ENCODE measurements at regions not wholly inside any gene's neighbourhood (a gene's known extent, or its start where the extent isn't known, plus 50 kb on each side); places are given as distances from the start of the nearest gene placed in this dataset.

DNA sequence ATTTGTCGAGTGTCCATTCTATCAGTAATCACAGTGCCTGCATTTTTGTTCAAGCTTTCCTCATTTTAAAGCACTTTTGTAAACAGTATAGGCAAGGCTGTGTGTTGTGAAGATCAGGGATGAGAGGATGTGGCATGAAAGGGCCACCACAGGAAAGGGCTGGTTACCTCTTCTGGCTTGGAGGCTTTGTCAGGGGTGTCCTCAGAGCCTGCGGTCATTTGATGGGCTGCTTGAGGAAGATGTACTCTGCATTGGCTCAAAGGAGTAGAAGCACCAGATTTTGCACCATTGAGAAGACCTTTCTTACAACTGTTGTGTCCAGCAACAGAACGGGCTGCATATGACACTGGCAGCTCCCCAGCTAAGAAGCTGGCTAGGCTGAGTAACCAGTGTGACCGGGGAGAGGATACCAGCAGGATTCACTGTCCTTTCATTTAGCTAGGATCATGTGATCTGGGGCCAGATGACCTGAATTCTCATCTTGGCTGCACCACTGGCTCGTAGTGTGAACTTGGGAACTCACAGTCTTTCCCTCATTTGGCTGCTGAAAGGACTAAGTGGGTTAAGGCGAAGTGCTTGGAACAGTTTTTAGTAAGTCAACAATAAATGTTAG is 380.2 kb downstream of the FGF9 start:
- no peak overlapping the region for H3K27ac ChIP-seq (ENCODE audit: low read depth, low read length, severe bottlenecking)
- H3K4me1 ChIP-seq (ENCODE audit: control insufficient read depth, insufficient read depth, low read length, poor library complexity, severe bottlenecking) = peaks cover 8% of the 10 kb centered on the region
- no peaks in the 10 kb centered on the region for H3K36me3 ChIP-seq (ENCODE audit: control insufficient read depth, insufficient read depth, low read length)
- whole genome bisulfite sequencing, 2 experiments (ENCODE audit: insufficient coverage in 2 of 2) = 94% methylated on average over 4 of the region's 6 CpGs
- no peak overlapping the region for H3K4me3 ChIP-seq (ENCODE audit: extremely low read depth, insufficient read depth, low read length, poor library complexity, severe bottlenecking)
- H3K9me3 ChIP-seq (ENCODE audit: control insufficient read depth, low read length) = no peaks in the 10 kb centered on the region

DNA sequence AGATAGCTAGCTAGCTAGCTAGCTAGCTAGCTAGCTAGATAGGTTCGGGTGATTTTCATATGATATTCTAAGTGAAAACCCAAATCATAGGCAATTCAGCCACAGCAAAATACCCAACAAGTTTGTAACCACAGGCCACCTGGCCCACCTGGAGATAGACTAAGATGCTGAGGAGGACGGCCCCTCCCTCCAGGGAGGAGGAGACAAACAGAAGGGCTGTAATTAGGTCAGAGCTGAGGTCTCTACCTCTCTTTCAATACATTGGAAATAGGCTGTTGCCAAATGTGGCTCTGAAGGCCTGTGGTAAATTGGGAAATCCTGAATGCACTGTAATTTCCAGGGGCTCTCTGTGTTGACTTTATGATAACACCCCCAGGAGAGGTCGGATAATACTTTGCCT is 382.2 kb downstream of the FGF9 start:
- no peaks in the 10 kb centered on the region for H3K36me3 ChIP-seq (ENCODE audit: control insufficient read depth, insufficient read depth, low read length)
- no peak overlapping the region for H3K4me3 ChIP-seq (ENCODE audit: extremely low read depth, insufficient read depth, low read length, poor library complexity, severe bottlenecking)
- 83 to 90% methylated on average over 1 to 2 of the region's 3 CpGs for WGBS, 2 experiments (ENCODE audit: insufficient coverage in 2 of 2)
- no peaks in the 10 kb centered on the region for H3K9me3 ChIP-seq (ENCODE audit: control insufficient read depth, low read length)
- no peak overlapping the region for H3K27ac ChIP-seq (ENCODE audit: low read depth, low read length, severe bottlenecking)
- H3K4me1 ChIP-seq (ENCODE audit: control insufficient read depth, insufficient read depth, low read length, poor library complexity, severe bottlenecking) = peaks cover 8% of the 10 kb centered on the region

DNA sequence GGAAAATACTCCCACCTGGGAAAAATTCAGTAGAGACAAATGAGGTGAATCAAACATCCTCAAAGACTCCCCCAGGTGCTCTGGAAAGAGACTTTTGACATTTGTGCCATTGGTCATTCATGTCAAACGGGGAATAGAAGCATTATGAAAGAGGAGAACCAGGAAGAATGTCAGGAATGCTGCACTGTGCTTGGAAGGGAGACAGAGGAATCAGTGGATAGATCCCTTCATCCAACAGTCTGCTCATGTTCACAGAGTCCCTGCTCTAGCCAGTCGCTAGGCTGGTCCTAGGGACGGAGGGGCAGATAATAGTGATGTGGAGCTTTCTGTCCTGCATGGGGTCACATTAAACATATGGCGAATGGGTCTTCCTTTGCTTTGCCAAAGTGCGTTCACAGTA is 384.4 kb downstream of the FGF9 start:
- H3K9me3 ChIP-seq (ENCODE audit: control insufficient read depth, low read length) = no peaks in the 10 kb centered on the region
- WGBS, 2 experiments (ENCODE audit: insufficient coverage in 2 of 2) = 0 to 54% methylated on average over 1 to 4 of the region's 5 CpGs
- H3K27ac ChIP-seq (ENCODE audit: low read depth, low read length, severe bottlenecking) = no peak overlapping the region
- no peak overlapping the region for H3K4me3 ChIP-seq (ENCODE audit: extremely low read depth, insufficient read depth, low read length, poor library complexity, severe bottlenecking)
- H3K36me3 ChIP-seq (ENCODE audit: control insufficient read depth, insufficient read depth, low read length) = no peaks in the 10 kb centered on the region
- peaks cover 10% of the 10 kb centered on the region for H3K4me1 ChIP-seq (ENCODE audit: control insufficient read depth, insufficient read depth, low read length, poor library complexity, severe bottlenecking)

DNA sequence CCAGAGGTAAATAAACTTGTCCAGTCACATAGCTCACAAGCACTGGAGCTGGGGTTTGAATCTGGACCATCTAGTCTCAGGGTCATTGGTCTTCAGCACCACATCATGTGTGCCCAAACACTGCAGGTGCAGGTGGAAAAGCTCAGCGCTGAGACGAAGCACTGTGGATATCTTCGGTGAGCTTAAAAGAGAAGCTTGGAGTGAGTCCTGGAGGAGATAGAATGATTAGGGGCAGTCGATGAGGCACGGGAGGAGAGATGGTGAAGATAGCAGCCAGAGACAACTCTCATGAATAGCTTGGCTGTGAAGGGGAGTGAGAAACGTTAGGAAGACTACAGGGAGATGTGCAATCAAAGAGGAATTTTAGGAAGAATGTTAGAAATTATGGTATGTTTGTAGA is 389.3 kb downstream of the FGF9 start:
- Histone ChIP-seq H3K27ac (ENCODE audit: low read depth, low read length, severe bottlenecking) (no peak overlapping the region), H3K9me3 (ENCODE audit: control insufficient read depth, low read length) (no peaks in the 10 kb centered on the region), H3K36me3 (ENCODE audit: control insufficient read depth, insufficient read depth, low read length) (no peaks in the 10 kb centered on the region), H3K4me1 (ENCODE audit: control insufficient read depth, insufficient read depth, low read length, poor library complexity, severe bottlenecking) (peaks cover 22% of the 10 kb centered on the region), H3K4me3 (ENCODE audit: extremely low read depth, insufficient read depth, low read length, poor library complexity, severe bottlenecking) (no peak overlapping the region)
- WGBS, 2 experiments (ENCODE audit: insufficient coverage in 2 of 2) = 82 to 83% methylated on average over 6 of the region's 6 CpGs

DNA sequence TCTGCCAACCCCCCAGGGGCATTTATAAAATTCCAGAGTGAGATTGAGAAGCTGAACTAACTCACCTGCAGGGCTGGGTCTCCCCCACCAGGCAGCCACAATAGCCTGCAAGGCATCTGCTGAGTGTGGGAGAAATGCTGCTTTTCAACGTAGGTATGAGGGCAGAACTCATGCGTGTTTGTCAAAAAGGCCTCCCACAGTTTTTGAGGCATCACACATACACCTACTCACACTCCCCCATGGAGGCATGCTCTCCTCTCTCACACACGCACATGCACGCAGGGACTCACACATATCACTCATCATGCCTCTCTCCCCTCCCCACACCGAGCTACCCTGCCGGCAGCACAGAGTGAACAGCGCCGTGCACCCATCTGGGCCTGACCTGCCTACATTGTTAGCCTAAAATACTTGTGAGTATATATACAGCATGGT is 390.5 kb downstream of the FGF9 start:
- Histone ChIP-seq H3K4me3 (ENCODE audit: extremely low read depth, insufficient read depth, low read length, poor library complexity, severe bottlenecking) (no peak overlapping the region), H3K4me1 (ENCODE audit: control insufficient read depth, insufficient read depth, low read length, poor library complexity, severe bottlenecking) (peaks cover 23% of the 10 kb centered on the region), H3K27ac (ENCODE audit: low read depth, low read length, severe bottlenecking) (no peak overlapping the region), H3K36me3 (ENCODE audit: control insufficient read depth, insufficient read depth, low read length) (no peaks in the 10 kb centered on the region), H3K9me3 (ENCODE audit: control insufficient read depth, low read length) (no peaks in the 10 kb centered on the region)
- 61 to 80% methylated on average over 3 to 4 of the region's 8 CpGs for WGBS, 2 experiments (ENCODE audit: insufficient coverage in 2 of 2)

GRCh38 chr13:22061806-22062391 is 391.0 kb downstream of the FGF9 start:
- H3K9me3 ChIP-seq (ENCODE audit: control insufficient read depth, low read length) = no peaks in the 10 kb centered on the region
- H3K36me3 ChIP-seq (ENCODE audit: control insufficient read depth, insufficient read depth, low read length) = no peaks in the 10 kb centered on the region
- peaks cover 23% of the 10 kb centered on the region for H3K4me1 ChIP-seq (ENCODE audit: control insufficient read depth, insufficient read depth, low read length, poor library complexity, severe bottlenecking)
- H3K27ac ChIP-seq (ENCODE audit: low read depth, low read length, severe bottlenecking) = no peak overlapping the region
- WGBS, 2 experiments (ENCODE audit: insufficient coverage in 2 of 2) = 75 to 94% methylated on average over 2 of the region's 7 CpGs
- H3K4me3 ChIP-seq (ENCODE audit: extremely low read depth, insufficient read depth, low read length, poor library complexity, severe bottlenecking) = no peak overlapping the region

- no peaks in the 10 kb centered on the region for H3K36me3 ChIP-seq (ENCODE audit: control insufficient read depth, insufficient read depth, low read length)
- H3K27ac ChIP-seq (ENCODE audit: low read depth, low read length, severe bottlenecking) = no peak overlapping the region
- 81 to 82% methylated on average over 3 to 7 of the region's 8 CpGs for WGBS, 2 experiments (ENCODE audit: insufficient coverage in 2 of 2)
- H3K9me3 ChIP-seq (ENCODE audit: control insufficient read depth, low read length) = no peaks in the 10 kb centered on the region
- peaks cover 23% of the 10 kb centered on the region for H3K4me1 ChIP-seq (ENCODE audit: control insufficient read depth, insufficient read depth, low read length, poor library complexity, severe bottlenecking)
- no peak overlapping the region for H3K4me3 ChIP-seq (ENCODE audit: extremely low read depth, insufficient read depth, low read length, poor library complexity, severe bottlenecking)
Observed at GRCh38 chr13:22062478-22063205, 391.8 kb downstream of the FGF9 start.

- Histone ChIP-seq H3K4me3 (ENCODE audit: extremely low read depth, insufficient read depth, low read length, poor library complexity, severe bottlenecking) (no peak overlapping the region), H3K27ac (ENCODE audit: low read depth, low read length, severe bottlenecking) (no peak overlapping the region), H3K4me1 (ENCODE audit: control insufficient read depth, insufficient read depth, low read length, poor library complexity, severe bottlenecking) (peaks cover 23% of the 10 kb centered on the region), H3K9me3 (ENCODE audit: control insufficient read depth, low read length) (no peaks in the 10 kb centered on the region), H3K36me3 (ENCODE audit: control insufficient read depth, insufficient read depth, low read length) (no peaks in the 10 kb centered on the region)
- 92 to 97% methylated on average over 21 to 22 of the region's 23 CpGs for WGBS, 2 experiments (ENCODE audit: insufficient coverage in 2 of 2)
Observed at GRCh38 chr13:22063416-22064124, 392.7 kb downstream of the FGF9 start.

DNA sequence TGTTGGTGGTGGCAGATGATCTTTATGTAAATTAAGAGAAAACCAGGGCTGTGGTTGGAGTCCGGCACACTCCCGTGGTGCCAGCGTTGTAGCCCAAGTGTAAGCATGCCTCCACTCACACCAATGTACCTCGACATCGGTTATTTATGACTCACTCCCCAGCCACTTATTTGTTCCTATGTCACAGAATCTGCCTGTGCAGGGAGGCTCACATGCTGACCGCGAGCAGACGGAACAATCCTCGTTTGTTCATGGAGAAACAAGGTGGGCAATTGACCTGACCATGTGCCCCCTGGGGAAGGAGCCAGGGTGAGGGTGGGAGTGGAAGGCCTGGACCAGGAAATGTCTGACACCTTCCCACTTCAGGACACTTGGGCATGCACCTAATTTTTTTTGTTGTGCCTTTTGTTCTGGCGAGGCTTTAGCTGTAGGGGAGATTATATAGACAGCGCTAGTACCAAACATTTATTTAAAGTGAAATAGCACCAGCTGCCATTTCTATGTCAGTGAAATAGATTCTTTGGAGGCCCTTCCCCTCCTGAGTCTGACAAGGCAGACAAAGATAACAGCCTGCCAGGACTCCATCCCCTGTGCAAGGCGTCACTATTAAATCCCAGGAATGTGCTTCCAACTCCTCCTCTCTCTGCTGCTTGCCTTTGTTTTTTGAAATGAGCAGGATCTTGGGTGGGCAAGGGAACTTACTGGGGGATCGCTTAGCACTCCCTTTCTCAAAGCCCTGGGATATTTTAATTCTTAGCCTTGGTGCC is 394.2 kb downstream of the FGF9 start:
- WGBS, 2 experiments (ENCODE audit: insufficient coverage in 2 of 2) = 76 to 86% methylated on average over 6 to 9 of the region's 13 CpGs
- Histone ChIP-seq H3K36me3 (ENCODE audit: control insufficient read depth, insufficient read depth, low read length) (no peaks in the 10 kb centered on the region), H3K4me3 (ENCODE audit: extremely low read depth, insufficient read depth, low read length, poor library complexity, severe bottlenecking) (no peak overlapping the region), H3K27ac (ENCODE audit: low read depth, low read length, severe bottlenecking) (peak overlapping the region; percentile 77), H3K9me3 (ENCODE audit: control insufficient read depth, low read length) (no peaks in the 10 kb centered on the region), H3K4me1 (ENCODE audit: control insufficient read depth, insufficient read depth, low read length, poor library complexity, severe bottlenecking) (peaks cover 22% of the 10 kb centered on the region)

DNA sequence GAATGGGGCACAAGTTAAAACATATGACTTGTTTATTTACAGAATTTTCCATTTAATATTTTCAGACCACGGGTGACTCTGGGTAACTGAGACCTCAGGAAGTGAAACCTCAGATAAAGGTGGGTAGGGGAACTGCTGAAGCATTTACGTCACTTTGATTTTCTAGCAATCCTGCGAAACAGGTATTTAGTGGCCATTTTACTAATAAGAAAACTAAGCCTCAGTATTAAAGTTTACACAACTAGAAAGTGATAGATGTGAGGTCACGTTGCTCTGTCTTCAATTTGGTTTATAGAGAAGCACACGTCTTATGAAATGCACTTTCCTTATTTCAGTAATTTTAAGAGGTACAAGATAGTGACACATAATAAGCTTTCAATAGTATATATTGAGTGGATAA is 402.8 kb downstream of the FGF9 start:
- Histone ChIP-seq H3K36me3 (ENCODE audit: control insufficient read depth, insufficient read depth, low read length) (no peaks in the 10 kb centered on the region), H3K9me3 (ENCODE audit: control insufficient read depth, low read length) (no peaks in the 10 kb centered on the region), H3K4me3 (ENCODE audit: extremely low read depth, insufficient read depth, low read length, poor library complexity, severe bottlenecking) (no peak overlapping the region), H3K4me1 (ENCODE audit: control insufficient read depth, insufficient read depth, low read length, poor library complexity, severe bottlenecking) (no peaks in the 10 kb centered on the region), H3K27ac (ENCODE audit: low read depth, low read length, severe bottlenecking) (no peak overlapping the region)
- 80% methylated on average over 1 of the region's 5 CpGs; no CpG with 5 or more reads in 1 of the 2 experiments for WGBS, 2 experiments (ENCODE audit: insufficient coverage in 2 of 2)

Measured in mesodermal cell (in vitro differentiated cells).